Neural cell (in vitro differentiated cells): ENCODE measurements at regions not wholly inside any gene's neighbourhood (a gene's known extent, or its start where the extent isn't known, plus 50 kb on each side); places are given as distances from the start of the nearest gene placed in this dataset.

Experiments used
- EP300 ChIP-seq: fragments of 450-650 bp; conservative IDR thresholded peaks from 2 replicates; pipeline ENCODE4 v1.6.1; 2014; ENCODE audit warnings: antibody characterized with exemption, mild to moderate bottlenecking, moderate library complexity; ENCODE audit not compliant: poor library complexity, severe bottlenecking
- POLR2AphosphoS5 ChIP-seq: IDR thresholded peaks from 2 replicates; pipeline ENCODE4 v1.6.1; 2012
- RAD21 ChIP-seq: fragments of 450-650 bp; conservative IDR thresholded peaks from 2 replicates; pipeline ENCODE4 v1.6.1; 2014; ENCODE audit warnings: antibody characterized with exemption, mild to moderate bottlenecking, moderate library complexity
- TF ChIP-seq, protein P1 (sequence below): fragments of 450-650 bp; IDR thresholded peaks from 2 replicates; pipeline ENCODE4 v1.5.1; 2014; ENCODE audit warnings: antibody characterized with exemption, mild to moderate bottlenecking, moderate library complexity; ENCODE audit not compliant: poor library complexity, severe bottlenecking

DNA sequence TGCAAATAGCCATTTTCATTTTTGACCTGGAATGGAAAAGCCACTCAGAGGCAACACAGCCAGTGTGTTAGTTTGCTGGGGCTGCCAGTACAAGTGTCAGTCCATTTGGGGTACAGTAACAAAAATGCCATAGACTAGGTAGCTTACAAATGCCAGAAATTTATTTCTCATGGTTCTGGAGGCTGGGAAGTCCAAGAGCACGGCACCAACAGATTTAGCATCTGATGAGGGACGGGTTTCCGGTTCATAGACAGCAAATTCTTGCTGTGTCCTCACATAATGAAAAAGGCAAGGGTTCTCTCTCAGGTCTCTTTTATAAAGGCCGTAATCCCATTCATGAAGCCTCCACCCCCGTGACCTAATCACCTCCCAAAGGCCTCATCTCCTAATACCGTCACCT is 418.2 kb downstream of the TYW1 start:
- TF ChIP-seq EP300 (no peak), POLR2AphosphoS5 (no peak), RAD21 (no peak)
- TF ChIP-seq, protein P1, sequence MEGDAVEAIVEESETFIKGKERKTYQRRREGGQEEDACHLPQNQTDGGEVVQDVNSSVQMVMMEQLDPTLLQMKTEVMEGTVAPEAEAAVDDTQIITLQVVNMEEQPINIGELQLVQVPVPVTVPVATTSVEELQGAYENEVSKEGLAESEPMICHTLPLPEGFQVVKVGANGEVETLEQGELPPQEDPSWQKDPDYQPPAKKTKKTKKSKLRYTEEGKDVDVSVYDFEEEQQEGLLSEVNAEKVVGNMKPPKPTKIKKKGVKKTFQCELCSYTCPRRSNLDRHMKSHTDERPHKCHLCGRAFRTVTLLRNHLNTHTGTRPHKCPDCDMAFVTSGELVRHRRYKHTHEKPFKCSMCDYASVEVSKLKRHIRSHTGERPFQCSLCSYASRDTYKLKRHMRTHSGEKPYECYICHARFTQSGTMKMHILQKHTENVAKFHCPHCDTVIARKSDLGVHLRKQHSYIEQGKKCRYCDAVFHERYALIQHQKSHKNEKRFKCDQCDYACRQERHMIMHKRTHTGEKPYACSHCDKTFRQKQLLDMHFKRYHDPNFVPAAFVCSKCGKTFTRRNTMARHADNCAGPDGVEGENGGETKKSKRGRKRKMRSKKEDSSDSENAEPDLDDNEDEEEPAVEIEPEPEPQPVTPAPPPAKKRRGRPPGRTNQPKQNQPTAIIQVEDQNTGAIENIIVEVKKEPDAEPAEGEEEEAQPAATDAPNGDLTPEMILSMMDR: no peak
